Spleen (tissue), 11 donors: ENCODE measurements at regions not wholly inside any gene's neighbourhood (a gene's known extent, or its start where the extent isn't known, plus 50 kb on each side); places are given as distances from the start of the nearest gene placed in this dataset.

Source experiments
- DNase-seq: peaks from one replicate; pipeline ENCODE4 v3.0.0-alpha.2; 2020
- H3K27ac ChIP-seq, 8 donors: fragments of 200-600 bp; sonication (generic) in 7 of 8; 1 replicate in 4 of 8; 2 replicates in 4 of 8; pipeline versions ENCODE4 v1.5.0 to v1.8.0; 2016 to 2021; ENCODE audit warnings: inconsistent platforms in 4 of 8, mild to moderate bottlenecking in 4 of 8, moderate library complexity in 1 of 8
- H3K27me3 ChIP-seq, 7 donors: fragments of 200-600 bp; sonication (generic) in 6 of 7; replicated peaks in 1 of 7; 1 replicate in 4 of 7; 2 replicates in 3 of 7; pipeline versions ENCODE4 v1.5.0 to v1.8.0; 2016 to 2021; ENCODE audit warnings: inconsistent platforms in 3 of 7, mild to moderate bottlenecking in 1 of 7
- H3K36me3 ChIP-seq, 6 donors: fragments of 200-600 bp; sonication (generic) in 5 of 6; 1 replicate in 4 of 6; 2 replicates in 2 of 6; pipeline versions ENCODE4 v1.5.0 to v1.8.0; 2016 to 2021; ENCODE audit warnings: inconsistent platforms in 2 of 6
- H3K4me1 ChIP-seq, 6 donors: fragments of 200-600 bp; sonication (generic) in 5 of 6; 1 replicate in 3 of 6; 2 replicates in 3 of 6; pipeline versions ENCODE4 v1.5.0 to v1.8.0; 2016 to 2021; ENCODE audit warnings: inconsistent platforms in 3 of 6
- H3K4me3 ChIP-seq, 8 donors: fragments of 200-600 bp; sonication (generic) in 7 of 8; 1 replicate in 4 of 8; 2 replicates in 4 of 8; pipeline versions ENCODE4 v1.5.0 to v1.8.0; 2016 to 2021; ENCODE audit warnings: inconsistent platforms in 4 of 8, mild to moderate bottlenecking in 4 of 8, moderate library complexity in 2 of 8
- H3K9me3 ChIP-seq, 8 donors: fragments of 200-600 bp; sonication (generic) in 7 of 8; 1 replicate in 4 of 8; 2 replicates in 4 of 8; pipeline versions ENCODE4 v1.5.0 to v1.8.0; 2016 to 2021; ENCODE audit warnings: inconsistent platforms in 4 of 8
- POLR2A ChIP-seq, 3 donors: fragments of 450-650 bp; IDR thresholded peaks; one replicate each; pipeline ENCODE4 v1.5.1; 2017; ENCODE audit warnings: antibody characterized with exemption in 3 of 3, mild to moderate bottlenecking in 1 of 3
- POLR2AphosphoS5 ChIP-seq, 3 donors: sonication (generic); formaldehyde crosslinking; IDR thresholded peaks; one replicate each; pipeline ENCODE4 v1.5.1; 2017; ENCODE audit warnings: antibody characterized with exemption in 3 of 3
- WGBS, 5 donors: extraction: QIAGEN DNeasy Blood & Tissue Kit in 3 of 5; methylation state at CpG; one replicate each; pipeline versions ENCODE4 v1.1.5 to v1.1.7; 2013 to 2018; 5-methylcytosine and 5-hydroxymethylcytosine counted together
- intact Hi-C: fragments of 100-400 bp; cut with DNase I; formaldehyde crosslinking; loops from one replicate; pipeline ENCODE4 v1.15.0; 2023; ENCODE audit warnings: low total_unique reads
- TF ChIP-seq, protein P1 (sequence below), 11 experiments: fragments of 200-600 bp in 7 of 11; fragments of 450-650 bp in 4 of 11; sonication (generic) in 4 of 11; IDR thresholded peaks in 8 of 11; conservative IDR thresholded peaks in 3 of 11; 1 replicate in 7 of 11; 2 replicates in 4 of 11; pipeline versions ENCODE4 v1.4.0 to v1.8.0; 2016 to 2021; ENCODE audit warnings: antibody characterized with exemption in 11 of 11, inconsistent platforms in 4 of 11, mild to moderate bottlenecking in 1 of 11
- donor health status: healthy with polysubstance abuse.
- donor health status: DM: no; HTN: no; CAD: no; lungs with moderate emphysema.
- donor health status: DM: no; HTN: no; CAD: no.
- donor health status: Bipolar disorder and iron deficiency.
- donor health status: healthy.
- donor health status: DM: no; HTN: no; CAD: no.
- donor health status: DM: yes; HTN: yes; CAD: no.

DNA sequence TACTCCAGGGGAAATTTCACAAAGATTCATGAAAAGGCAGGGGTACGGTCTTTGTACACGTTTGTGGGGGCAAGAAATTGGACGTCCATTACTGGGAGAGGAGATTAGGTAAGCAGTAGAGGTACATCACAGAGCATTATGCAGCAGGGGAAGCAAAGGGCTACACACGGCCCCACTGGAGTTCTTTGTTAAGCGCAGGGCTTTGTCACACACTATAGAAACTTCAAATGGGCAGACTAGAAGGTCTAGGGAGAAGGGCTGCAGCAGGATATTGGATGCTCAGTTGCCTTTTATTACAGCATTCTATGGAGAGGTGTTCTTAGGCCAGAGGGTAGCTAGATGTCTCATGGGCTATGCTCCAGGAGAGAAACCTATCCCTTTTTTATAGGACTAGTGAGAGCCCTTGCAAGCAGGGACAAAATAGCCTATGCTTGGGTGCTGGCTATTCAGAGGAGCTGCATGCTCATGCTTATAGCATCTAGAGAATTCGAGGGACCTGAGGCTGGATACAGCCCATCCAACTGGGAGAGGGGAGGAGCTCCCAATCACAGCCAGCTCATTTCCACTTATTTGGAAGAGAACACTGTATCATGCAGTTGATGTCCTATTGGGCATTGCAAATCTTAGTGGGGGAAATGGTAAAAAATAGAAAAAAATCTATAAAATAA lies 506.4 kb upstream of the ADAMTS9 start:
- Histone ChIP-seq H3K4me3 (no peak overlapping the region), H3K27me3 (no peaks in the 10 kb centered on the region), H3K9me3 (no peaks in the 10 kb centered on the region), H3K4me1 (no peaks in the 10 kb centered on the region), H3K27ac (no peak overlapping the region), H3K36me3 (no peaks in the 10 kb centered on the region)
- TF ChIP-seq, protein P1, sequence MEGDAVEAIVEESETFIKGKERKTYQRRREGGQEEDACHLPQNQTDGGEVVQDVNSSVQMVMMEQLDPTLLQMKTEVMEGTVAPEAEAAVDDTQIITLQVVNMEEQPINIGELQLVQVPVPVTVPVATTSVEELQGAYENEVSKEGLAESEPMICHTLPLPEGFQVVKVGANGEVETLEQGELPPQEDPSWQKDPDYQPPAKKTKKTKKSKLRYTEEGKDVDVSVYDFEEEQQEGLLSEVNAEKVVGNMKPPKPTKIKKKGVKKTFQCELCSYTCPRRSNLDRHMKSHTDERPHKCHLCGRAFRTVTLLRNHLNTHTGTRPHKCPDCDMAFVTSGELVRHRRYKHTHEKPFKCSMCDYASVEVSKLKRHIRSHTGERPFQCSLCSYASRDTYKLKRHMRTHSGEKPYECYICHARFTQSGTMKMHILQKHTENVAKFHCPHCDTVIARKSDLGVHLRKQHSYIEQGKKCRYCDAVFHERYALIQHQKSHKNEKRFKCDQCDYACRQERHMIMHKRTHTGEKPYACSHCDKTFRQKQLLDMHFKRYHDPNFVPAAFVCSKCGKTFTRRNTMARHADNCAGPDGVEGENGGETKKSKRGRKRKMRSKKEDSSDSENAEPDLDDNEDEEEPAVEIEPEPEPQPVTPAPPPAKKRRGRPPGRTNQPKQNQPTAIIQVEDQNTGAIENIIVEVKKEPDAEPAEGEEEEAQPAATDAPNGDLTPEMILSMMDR (IDR thresholded peaks at IDR 0.05 in 8 of 11, conservative IDR thresholded peaks at IDR 0.05 in 3 of 11) = no peak
- TF ChIP-seq POLR2AphosphoS5 (IDR thresholded peaks at IDR 0.05) (no peak), POLR2A (IDR thresholded peaks at IDR 0.05) (no peak)
- 73 to 86% (median 78%) methylated on average over 6 of the region's 6 CpGs for WGBS, 5 donors
- intact Hi-C loops = no loop called here
- DNase-seq = no peak

DNA sequence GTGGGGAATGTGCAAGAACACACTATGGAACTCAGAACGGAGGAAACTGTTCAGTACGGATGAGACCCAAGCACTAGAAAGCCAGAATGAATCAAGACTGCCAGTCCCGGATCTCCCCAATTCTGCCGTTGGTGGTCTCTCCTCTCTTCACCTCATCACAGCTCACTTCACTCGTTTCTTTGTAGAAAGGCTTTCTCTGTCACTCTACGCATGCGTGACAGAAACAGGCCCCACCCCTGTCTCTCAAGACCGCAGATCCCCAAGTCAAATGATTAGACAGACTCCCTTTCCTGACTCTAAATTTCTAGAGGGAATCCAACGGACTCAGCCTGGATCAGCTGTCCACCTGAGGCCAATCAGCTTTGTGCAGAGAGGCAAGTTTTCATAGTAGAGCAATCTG lies 505.7 kb upstream of the ADAMTS9 start:
- H3K4me1 ChIP-seq = no peaks in the 10 kb centered on the region
- WGBS, 5 donors = 86 to 90% (median 88%) methylated on average over 9 of the region's 9 CpGs

DNA sequence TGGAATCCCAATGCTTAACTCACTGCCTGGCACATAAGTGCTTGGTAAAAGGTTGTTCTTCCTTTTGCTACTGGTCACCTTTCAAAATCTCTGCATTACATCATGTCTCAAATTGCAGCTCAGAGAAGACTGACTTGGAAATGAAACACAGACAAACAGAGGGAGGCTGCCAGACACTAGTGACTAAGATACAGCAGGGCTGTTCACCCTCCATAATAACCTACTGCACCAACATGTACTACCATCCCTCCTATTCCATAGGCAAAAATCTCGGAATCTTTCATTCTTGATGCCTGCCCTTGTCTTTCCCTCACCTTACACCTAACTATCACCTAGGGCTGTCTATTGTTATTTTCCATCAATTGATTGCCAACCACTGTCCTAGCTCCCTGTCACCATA lies 502.3 kb upstream of the ADAMTS9 start:
- Histone ChIP-seq H3K4me3 (no peak overlapping the region), H3K9me3 (peaks cover 0 to 13% (median 0%) of the 10 kb centered on the region in 8 donors), H3K4me1 (no peaks in the 10 kb centered on the region), H3K36me3 (no peaks in the 10 kb centered on the region), H3K27ac (no peak overlapping the region), H3K27me3 (no peaks in the 10 kb centered on the region)
- no peak for DNase-seq
- WGBS, 5 donors = 0 to 89% (median 77%) methylated on average over 1 of the region's 1 CpG
- intact Hi-C loops = no loop called here
- TF ChIP-seq POLR2A (IDR thresholded peaks at IDR 0.05) (no peak), POLR2AphosphoS5 (IDR thresholded peaks at IDR 0.05) (no peak)
- TF ChIP-seq, protein P1 (IDR thresholded peaks at IDR 0.05 in 8 of 11, conservative IDR thresholded peaks at IDR 0.05 in 3 of 11) = no peak

More for the DNA sequence above, 505.7 kb upstream of the ADAMTS9 start:
- intact Hi-C loops = no loop called here
- Histone ChIP-seq H3K27me3 (no peaks in the 10 kb centered on the region), H3K9me3 (no peaks in the 10 kb centered on the region), H3K36me3 (no peaks in the 10 kb centered on the region), H3K27ac (no peak overlapping the region), H3K4me3 (no peak overlapping the region)
- TF ChIP-seq, protein P1 (IDR thresholded peaks at IDR 0.05 in 8 of 11, conservative IDR thresholded peaks at IDR 0.05 in 3 of 11) = no peak
- TF ChIP-seq POLR2A (IDR thresholded peaks at IDR 0.05) (no peak), POLR2AphosphoS5 (IDR thresholded peaks at IDR 0.05) (no peak)
- DNase-seq = no peak

DNA sequence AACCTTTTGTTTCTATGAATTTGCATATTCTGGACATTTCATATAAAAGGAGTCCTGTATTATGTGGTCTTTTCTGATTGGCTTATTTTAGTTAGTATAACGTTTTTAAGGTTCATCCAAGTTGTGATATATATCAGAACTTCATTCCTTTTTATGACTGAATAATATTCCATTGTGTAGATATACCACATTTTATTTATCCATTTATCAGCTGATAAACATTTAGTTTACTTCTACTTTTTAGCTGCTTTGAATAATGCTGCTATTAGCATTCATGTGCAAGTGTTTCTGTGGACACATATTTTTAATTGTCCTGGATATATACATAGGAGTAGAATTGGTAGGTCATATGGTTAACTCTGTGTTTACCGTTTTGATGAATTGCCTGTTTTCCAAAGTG lies 498.5 kb upstream of the ADAMTS9 start:
- H3K27me3 ChIP-seq = no peaks in the 10 kb centered on the region
- intact Hi-C loops = no loop called here
- TF ChIP-seq, protein P1 (IDR thresholded peaks at IDR 0.05 in 8 of 11, conservative IDR thresholded peaks at IDR 0.05 in 3 of 11) = no peak
- no peak for TF ChIP-seq POLR2A (IDR thresholded peaks at IDR 0.05)
- TF ChIP-seq POLR2AphosphoS5 (IDR thresholded peaks at IDR 0.05) = no peak
- H3K4me3 ChIP-seq = no peak overlapping the region
- H3K4me1 ChIP-seq = no peaks in the 10 kb centered on the region
- H3K27ac ChIP-seq = no peak overlapping the region
- no peak for DNase-seq
- peaks cover 0 to 13% (median 0%) of the 10 kb centered on the region in 8 donors for H3K9me3 ChIP-seq
- 78 to 89% (median 80%) methylated on average over 2 of the region's 2 CpGs for WGBS, 5 donors
- H3K36me3 ChIP-seq = no peaks in the 10 kb centered on the region
